Nephron progenitor cell (in vitro differentiated cells): ENCODE measurements at regions not wholly inside any gene's neighbourhood (a gene's known extent, or its start where the extent isn't known, plus 50 kb on each side); places are given as distances from the start of the nearest gene placed in this dataset.

Experiments used
- DNase-seq: peaks from one replicate; pipeline ENCODE4 v3.0.0; 2021
- H3K27ac Mint-ChIP-seq: 2 replicates; pipeline ENCODE4 v1.8.0; 2021; ENCODE audit warnings: mild to moderate bottlenecking, moderate library complexity, mixed read lengths
- H3K27me3 Mint-ChIP-seq: 2 replicates; pipeline ENCODE4 v1.8.0; 2021; ENCODE audit warnings: mild to moderate bottlenecking, low read depth, mixed read lengths; ENCODE audit not compliant: poor library complexity
- H3K36me3 Mint-ChIP-seq: 2 replicates; pipeline ENCODE4 v1.8.0; 2021; ENCODE audit warnings: low read depth, mixed read lengths
- H3K4me1 Mint-ChIP-seq: 2 replicates; pipeline ENCODE4 v1.8.0; 2021; ENCODE audit warnings: mixed read lengths
- H3K4me3 Mint-ChIP-seq: 2 replicates; pipeline ENCODE4 v1.8.0; 2021; ENCODE audit warnings: mild to moderate bottlenecking, moderate library complexity, mixed read lengths
- H3K9me3 Mint-ChIP-seq: 2 replicates; pipeline ENCODE4 v1.8.0; 2021; ENCODE audit warnings: mild to moderate bottlenecking, moderate library complexity, mixed read lengths
- CTCF ChIP-seq: fragments of 200-600 bp; sonication (generic); IDR thresholded peaks from 2 replicates; pipeline ENCODE4 v1.5.0; 2021; ENCODE audit warnings: antibody characterized with exemption

- no peaks in the 10 kb centered on the region for H3K36me3 Mint-ChIP-seq
- no peak overlapping the region for H3K27ac Mint-ChIP-seq
- no peaks in the 10 kb centered on the region for H3K4me1 Mint-ChIP-seq
- no peaks in the 10 kb centered on the region for H3K27me3 Mint-ChIP-seq
- no peak for TF ChIP-seq CTCF
- DNase-seq: no peak
- no peak overlapping the region for H3K4me3 Mint-ChIP-seq
- H3K9me3 Mint-ChIP-seq: no peaks in the 10 kb centered on the region
These were observed 945.9 kb downstream of the CDH18 start for GRCh38 chr5:19042106-19042505.

GRCh38 chr5:19044311-19044710 is 943.7 kb downstream of the CDH18 start:
- H3K4me3 Mint-ChIP-seq: no peak overlapping the region
- no peaks in the 10 kb centered on the region for H3K27me3 Mint-ChIP-seq
- H3K9me3 Mint-ChIP-seq: no peaks in the 10 kb centered on the region
- no peaks in the 10 kb centered on the region for H3K36me3 Mint-ChIP-seq
- H3K27ac Mint-ChIP-seq: no peak overlapping the region
- DNase-seq: no peak
- H3K4me1 Mint-ChIP-seq: no peaks in the 10 kb centered on the region
- TF ChIP-seq CTCF: no peak

GRCh38 chr5:19044931-19045695 is 942.9 kb downstream of the CDH18 start:
- no peak for DNase-seq
- Mint-ChIP-seq H3K27ac (no peak overlapping the region), H3K36me3 (no peaks in the 10 kb centered on the region), H3K4me1 (no peaks in the 10 kb centered on the region), H3K9me3 (no peaks in the 10 kb centered on the region), H3K4me3 (no peak overlapping the region), H3K27me3 (no peaks in the 10 kb centered on the region)
- TF ChIP-seq CTCF: no peak

GRCh38 chr5:19047277-19047676 is 940.7 kb downstream of the CDH18 start:
- DNase-seq: no peak
- Mint-ChIP-seq H3K9me3 (no peaks in the 10 kb centered on the region), H3K27ac (no peak overlapping the region), H3K36me3 (no peaks in the 10 kb centered on the region), H3K4me1 (no peaks in the 10 kb centered on the region), H3K4me3 (no peak overlapping the region), H3K27me3 (no peaks in the 10 kb centered on the region)
- TF ChIP-seq CTCF: no peak

GRCh38 chr5:19048726-19049125 is 939.3 kb downstream of the CDH18 start:
- H3K9me3 Mint-ChIP-seq: no peaks in the 10 kb centered on the region
- H3K36me3 Mint-ChIP-seq: no peaks in the 10 kb centered on the region
- no peaks in the 10 kb centered on the region for H3K27me3 Mint-ChIP-seq
- DNase-seq: no peak
- no peaks in the 10 kb centered on the region for H3K4me1 Mint-ChIP-seq
- no peak for TF ChIP-seq CTCF
- H3K4me3 Mint-ChIP-seq: no peak overlapping the region
- no peak overlapping the region for H3K27ac Mint-ChIP-seq

- no peaks in the 10 kb centered on the region for H3K27me3 Mint-ChIP-seq
These were observed 929.8 kb downstream of the CDH18 start for GRCh38 chr5:19058216-19058615.

More at GRCh38 chr5:19058216-19058615, 929.8 kb downstream of the CDH18 start:
- Mint-ChIP-seq H3K4me1 (no peaks in the 10 kb centered on the region), H3K27ac (no peak overlapping the region), H3K36me3 (no peaks in the 10 kb centered on the region), H3K9me3 (no peaks in the 10 kb centered on the region), H3K4me3 (no peak overlapping the region)
- no peak for TF ChIP-seq CTCF
- DNase-seq: no peak
